NB4 (cell line): ENCODE measurements at regions not wholly inside any gene's neighbourhood (a gene's known extent, or its start where the extent isn't known, plus 50 kb on each side); places are given as distances from the start of the nearest gene placed in this dataset.

Source experiments
- DNase-seq: peaks from one replicate; pipeline ENCODE4 v3.0.0; 2010; ENCODE audit warnings: low read depth
- H3K4me3 ChIP-seq: one replicate; pipeline ENCODE4 v1.5.1; 2011; ENCODE audit warnings: mild to moderate bottlenecking, low read depth, low read length, moderate library complexity
- MYC ChIP-seq: IDR thresholded peaks from 2 replicates; pipeline ENCODE4 v1.6.1; 2011; ENCODE audit warnings: low read depth, low read length
- POLR2A ChIP-seq: IDR thresholded peaks from 2 replicates; pipeline ENCODE4 v1.6.1; 2011; ENCODE audit warnings: mild to moderate bottlenecking; ENCODE audit not compliant: insufficient read length; ENCODE audit errors: extremely low read depth
- TF ChIP-seq, protein P1 (sequence below): IDR thresholded peaks from one replicate; pipeline ENCODE4 v1.5.1; 2012; ENCODE audit warnings: low read depth, low read length
- TF ChIP-seq, protein P2 (sequence below): IDR thresholded peaks from 2 replicates; pipeline ENCODE4 v1.6.1; 2011; ENCODE audit warnings: low read depth, low read length

DNA sequence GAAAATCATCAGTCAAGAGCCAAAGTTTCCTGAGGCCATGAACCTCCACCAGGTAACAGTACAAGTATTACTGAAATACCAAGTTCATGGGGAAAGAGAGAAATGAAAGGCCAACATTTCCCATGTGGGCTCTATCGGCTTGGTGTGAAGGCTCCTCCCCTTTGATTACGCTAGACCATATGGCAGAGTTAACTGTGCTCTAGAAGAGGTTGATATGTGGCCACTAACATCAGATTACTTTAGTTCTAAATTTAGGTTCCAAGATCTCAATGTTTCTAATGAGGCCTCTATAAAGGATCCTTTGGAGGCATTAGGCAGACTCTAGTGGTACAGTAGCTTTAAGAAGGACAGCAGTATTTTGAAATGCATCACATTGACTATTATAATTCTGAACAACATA is 127.1 kb downstream of the SEMA6D start:
- DNase-seq, result no peak
- H3K4me3 ChIP-seq, result no peak overlapping the region
- TF ChIP-seq MYC (no peak), POLR2A (no peak)
- TF ChIP-seq, protein P1, sequence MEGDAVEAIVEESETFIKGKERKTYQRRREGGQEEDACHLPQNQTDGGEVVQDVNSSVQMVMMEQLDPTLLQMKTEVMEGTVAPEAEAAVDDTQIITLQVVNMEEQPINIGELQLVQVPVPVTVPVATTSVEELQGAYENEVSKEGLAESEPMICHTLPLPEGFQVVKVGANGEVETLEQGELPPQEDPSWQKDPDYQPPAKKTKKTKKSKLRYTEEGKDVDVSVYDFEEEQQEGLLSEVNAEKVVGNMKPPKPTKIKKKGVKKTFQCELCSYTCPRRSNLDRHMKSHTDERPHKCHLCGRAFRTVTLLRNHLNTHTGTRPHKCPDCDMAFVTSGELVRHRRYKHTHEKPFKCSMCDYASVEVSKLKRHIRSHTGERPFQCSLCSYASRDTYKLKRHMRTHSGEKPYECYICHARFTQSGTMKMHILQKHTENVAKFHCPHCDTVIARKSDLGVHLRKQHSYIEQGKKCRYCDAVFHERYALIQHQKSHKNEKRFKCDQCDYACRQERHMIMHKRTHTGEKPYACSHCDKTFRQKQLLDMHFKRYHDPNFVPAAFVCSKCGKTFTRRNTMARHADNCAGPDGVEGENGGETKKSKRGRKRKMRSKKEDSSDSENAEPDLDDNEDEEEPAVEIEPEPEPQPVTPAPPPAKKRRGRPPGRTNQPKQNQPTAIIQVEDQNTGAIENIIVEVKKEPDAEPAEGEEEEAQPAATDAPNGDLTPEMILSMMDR, result no peak
- TF ChIP-seq, protein P2, sequence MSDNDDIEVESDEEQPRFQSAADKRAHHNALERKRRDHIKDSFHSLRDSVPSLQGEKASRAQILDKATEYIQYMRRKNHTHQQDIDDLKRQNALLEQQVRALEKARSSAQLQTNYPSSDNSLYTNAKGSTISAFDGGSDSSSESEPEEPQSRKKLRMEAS, result no peak

DNA sequence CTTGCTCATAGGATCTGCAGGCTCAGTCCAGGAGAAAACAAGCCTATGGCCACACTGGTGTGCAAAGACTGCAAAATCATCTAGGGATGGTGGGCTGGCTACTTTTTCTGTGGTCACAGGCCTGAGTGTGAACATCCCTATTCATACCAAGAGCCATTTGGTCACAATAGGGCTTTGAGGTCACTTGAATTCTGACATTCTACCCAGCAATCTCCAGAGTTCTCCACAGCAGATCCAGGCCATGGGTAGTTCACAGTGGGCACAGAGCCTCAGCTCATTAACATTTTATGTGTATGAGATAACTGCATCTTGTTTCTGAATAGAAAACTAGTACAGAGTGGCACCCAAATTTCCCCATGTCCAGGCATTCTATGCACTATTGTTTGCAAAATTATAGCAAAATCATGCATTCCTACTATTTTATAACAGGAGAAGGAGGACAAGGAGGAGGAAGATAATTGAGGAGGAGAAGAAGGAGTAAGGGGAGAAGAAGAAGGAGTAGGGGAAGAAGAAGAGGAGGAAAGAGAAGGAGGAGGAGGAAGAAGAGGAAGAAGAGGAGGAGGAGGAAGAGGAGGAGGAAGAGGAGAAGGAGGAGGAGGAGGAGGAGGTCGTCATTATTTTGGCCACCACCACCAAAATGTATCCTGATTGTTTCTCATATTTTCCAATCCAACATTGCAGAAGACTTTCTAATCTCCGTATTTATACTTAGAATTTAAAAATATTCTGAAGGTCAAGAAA is 129.0 kb downstream of the SEMA6D start:
- TF ChIP-seq MYC, result no peak
- TF ChIP-seq, protein P2, result no peak
- TF ChIP-seq, protein P1, result no peak
- TF ChIP-seq POLR2A, result no peak
- no peak for DNase-seq
- H3K4me3 ChIP-seq, result no peak overlapping the region

DNA sequence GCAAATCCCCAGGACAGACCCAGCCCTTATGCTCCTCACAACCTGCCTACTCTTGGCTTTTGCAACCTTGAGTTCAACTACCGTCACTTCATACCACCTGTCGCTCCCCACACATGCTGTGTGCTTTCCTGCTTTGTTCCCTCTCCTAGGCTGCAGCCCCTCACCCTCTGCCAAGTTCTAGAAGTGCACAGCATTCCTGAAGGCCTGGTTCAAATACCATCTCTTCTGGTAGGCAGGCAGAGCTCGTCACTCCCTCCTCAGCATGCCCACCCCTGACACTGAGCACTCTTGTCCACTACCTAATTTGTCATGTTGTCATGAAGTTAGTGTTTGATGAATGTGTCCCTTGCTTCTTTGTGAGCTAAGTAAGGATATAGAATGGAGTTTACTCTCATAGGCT is 129.6 kb downstream of the SEMA6D start:
- H3K4me3 ChIP-seq, result no peak overlapping the region
- TF ChIP-seq, protein P1, result no peak
- TF ChIP-seq POLR2A, result no peak
- no peak for TF ChIP-seq MYC
- TF ChIP-seq, protein P2, result no peak
- no peak for DNase-seq

DNA sequence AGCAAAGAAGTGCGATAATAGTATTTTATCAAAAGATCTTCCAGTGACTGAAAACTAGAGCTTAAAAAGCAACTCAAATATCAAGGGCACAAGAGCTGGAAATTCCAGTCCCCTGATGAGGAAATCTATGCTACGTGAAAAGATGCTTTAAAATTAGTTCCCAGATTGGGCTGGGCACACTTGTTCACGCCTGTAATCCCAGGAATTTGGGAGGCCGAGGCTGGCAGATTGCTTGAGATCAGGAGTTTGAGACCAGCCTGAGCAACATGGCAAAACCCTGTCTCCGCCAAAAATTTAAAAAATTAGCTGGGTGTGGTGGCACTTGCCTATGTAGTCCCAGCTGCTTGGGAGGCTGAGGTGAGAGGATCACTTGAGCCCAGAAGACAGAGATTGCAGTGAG is 138.8 kb downstream of the SEMA6D start:
- no peak overlapping the region for H3K4me3 ChIP-seq
- TF ChIP-seq MYC, result no peak
- TF ChIP-seq, protein P2, result no peak
- TF ChIP-seq POLR2A, result no peak
- TF ChIP-seq, protein P1, result no peak
- no peak for DNase-seq

DNA sequence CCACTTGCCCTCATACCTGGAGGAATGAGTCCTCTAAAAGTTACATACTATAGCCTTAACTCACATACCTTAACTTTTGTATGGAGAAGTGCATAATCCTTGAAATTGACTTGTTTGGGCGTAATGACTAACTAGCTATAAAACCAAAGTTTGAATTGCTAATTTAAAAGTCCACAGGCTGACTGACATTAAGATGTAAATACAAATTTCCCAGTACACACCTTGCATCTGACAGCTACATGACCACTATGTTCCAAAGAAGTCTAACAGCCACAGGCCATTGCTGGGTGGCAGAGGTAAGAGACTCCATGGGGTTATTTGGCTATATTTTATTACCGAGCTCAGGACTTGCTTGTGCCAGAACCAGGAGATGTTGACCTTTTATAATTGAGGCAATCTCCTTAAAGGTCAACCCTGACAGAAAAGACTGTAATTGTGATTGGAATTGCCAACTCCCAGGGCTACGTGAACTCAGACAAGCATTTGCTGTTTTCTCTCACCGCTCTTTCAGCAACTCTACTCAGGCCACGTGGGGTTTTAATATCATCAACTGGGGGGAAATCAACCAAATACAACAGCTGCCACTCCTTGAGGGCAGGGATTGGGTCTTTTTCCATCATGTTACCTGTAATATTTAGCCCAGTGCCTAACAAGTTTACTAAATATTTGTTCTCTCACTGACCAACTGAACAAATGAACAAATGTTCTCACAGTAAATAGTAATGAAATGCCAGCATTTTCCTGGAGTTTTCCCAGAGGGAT is 139.9 kb downstream of the SEMA6D start:
- DNase-seq, result no peak
- TF ChIP-seq MYC (no peak), POLR2A (no peak)
- TF ChIP-seq, protein P1, result no peak
- TF ChIP-seq, protein P2, result no peak
- no peak overlapping the region for H3K4me3 ChIP-seq
